ENCODE measurements at regions not wholly inside any gene's neighbourhood (a gene's known extent, or its start where the extent isn't known, plus 50 kb on each side); places are given as distances from the start of the nearest gene placed in this dataset.
"Not testable (repeated sequence)": the region's sequence is repeated elsewhere in the genome, so short reads cannot be mapped to it uniquely, and the experiment has no call there.

- H3K27me3 ChIP-seq (ENCODE audit: insufficient read depth, low read depth) = no peaks in the 10 kb centered on the region
- H4K20me1 ChIP-seq (ENCODE audit: insufficient read depth) = no peaks in the 10 kb centered on the region; the same call in 1 of the 2 replicates
- H3K36me3 ChIP-seq (ENCODE audit: low read depth) = no peaks in the 10 kb centered on the region
- ChIA-PET CTCF (no interaction called here), POLR2A (ENCODE audit: unreplicated experiment) (no interaction called here)
- no peak overlapping the region for H3K4me2 ChIP-seq
- no peaks in the 10 kb centered on the region for H3F3A ChIP-seq (ENCODE audit: insufficient read depth, low read depth)
- H3K27ac ChIP-seq = no peak overlapping the region
- no peak overlapping the region for H2AFZ ChIP-seq
- no peak overlapping the region for H3K4me3 ChIP-seq
- H3K9me3 ChIP-seq (ENCODE audit: insufficient read depth, low read depth) = no peaks in the 10 kb centered on the region
- H3K79me2 ChIP-seq (ENCODE audit: low read depth) = no peaks in the 10 kb centered on the region
- H3K9me2 ChIP-seq (ENCODE audit: insufficient read depth) = no peaks in the 10 kb centered on the region
- no peaks in the 10 kb centered on the region for H3K4me1 ChIP-seq (replicated peaks; ENCODE audit: insufficient read depth)
- no peak for TF ChIP-seq EZH2 (IDR thresholded peaks at IDR 0.05; ENCODE audit: low read depth)
- TF ChIP-seq CTCF (conservative IDR thresholded peaks at IDR 0.05) = no peak
- BruUV-seq (replicated peaks) = no TSS peak
- intact Hi-C loops (cut with micrococcal nuclease; ENCODE audit: unreplicated experiment) = no loop called here
- no peak for DNase-seq
Measured at GRCh38 chr9:102398205-102398604, 596.9 kb upstream of the CYLC2 start.

GRCh38 chr9:102385620-102386019 is 609.5 kb upstream of the CYLC2 start:
- CTCF ChIA-PET; BruUV-seq (replicated peaks): not testable (repeated sequence)

DNA sequence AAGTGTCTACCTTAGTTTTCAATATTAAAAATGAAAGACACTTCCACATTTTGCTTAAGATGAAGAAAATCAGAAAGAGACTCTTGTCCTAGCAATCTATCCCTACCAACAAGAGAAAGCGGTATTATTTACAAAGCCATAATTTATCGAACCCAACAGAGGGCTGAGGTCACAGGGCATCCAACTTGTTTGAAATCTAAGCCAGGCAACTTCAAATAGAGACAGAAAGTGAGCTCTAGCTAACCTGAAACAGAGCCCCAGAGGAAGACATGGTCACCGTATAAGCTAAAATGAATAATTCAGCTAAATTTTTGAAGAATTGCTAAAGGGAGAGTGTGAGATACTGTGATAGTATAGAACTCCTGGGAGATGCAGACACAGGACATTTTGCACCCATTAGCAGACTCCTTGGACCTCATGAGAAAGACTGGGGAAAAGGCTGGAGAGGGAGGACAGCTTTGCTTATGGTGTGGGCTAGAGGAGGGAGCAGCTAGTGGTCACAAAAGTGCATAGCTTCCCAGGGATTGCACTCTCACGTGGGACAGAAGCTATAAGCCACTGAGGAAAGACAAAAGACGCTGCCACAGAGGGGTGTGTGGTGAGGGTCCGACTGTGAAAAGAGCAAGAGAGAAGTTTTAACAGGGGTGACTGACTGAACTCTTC is 624.2 kb upstream of the GRIN3A start:
- no peak for DNase-seq
- Histone ChIP-seq H4K20me1 (ENCODE audit: insufficient read depth) (no peaks in the 10 kb centered on the region; the same call in 1 of the 2 replicates), H3K9me2 (ENCODE audit: insufficient read depth) (no peaks in the 10 kb centered on the region), H2AFZ (no peak overlapping the region), H3K4me2 (no peak overlapping the region), H3K27me3 (ENCODE audit: insufficient read depth, low read depth) (no peaks in the 10 kb centered on the region), H3F3A (ENCODE audit: insufficient read depth, low read depth) (no peaks in the 10 kb centered on the region), H3K27ac (no peak overlapping the region), H3K36me3 (ENCODE audit: low read depth) (no peaks in the 10 kb centered on the region), H3K9me3 (ENCODE audit: insufficient read depth, low read depth) (no peaks in the 10 kb centered on the region), H3K79me2 (ENCODE audit: low read depth) (no peaks in the 10 kb centered on the region), H3K4me1 (replicated peaks; ENCODE audit: insufficient read depth) (no peaks in the 10 kb centered on the region), H3K4me3 (no peak overlapping the region)
- intact Hi-C loops (cut with micrococcal nuclease; ENCODE audit: unreplicated experiment) = no loop called here
- TF ChIP-seq CTCF (conservative IDR thresholded peaks at IDR 0.05) (no peak), EZH2 (IDR thresholded peaks at IDR 0.05; ENCODE audit: low read depth) (no peak)
- BruUV-seq (replicated peaks) = no TSS peak
- ChIA-PET POLR2A (ENCODE audit: unreplicated experiment) (no interaction called here), CTCF (no interaction called here)

More at GRCh38 chr9:102385620-102386019, 609.5 kb upstream of the CYLC2 start:
- POLR2A ChIA-PET (ENCODE audit: unreplicated experiment); H3K4me1 ChIP-seq (replicated peaks; ENCODE audit: insufficient read depth); H3F3A ChIP-seq (ENCODE audit: insufficient read depth, low read depth); H3K36me3 ChIP-seq (ENCODE audit: low read depth); H3K79me2 ChIP-seq (ENCODE audit: low read depth); H3K4me3 ChIP-seq; H3K27me3 ChIP-seq (ENCODE audit: insufficient read depth, low read depth); DNase-seq; H2AFZ ChIP-seq; H3K9me2 ChIP-seq (ENCODE audit: insufficient read depth); H3K9me3 ChIP-seq (ENCODE audit: insufficient read depth, low read depth); H3K4me2 ChIP-seq; H3K27ac ChIP-seq; intact Hi-C loops (cut with micrococcal nuclease; ENCODE audit: unreplicated experiment); H4K20me1 ChIP-seq (ENCODE audit: insufficient read depth): not testable (repeated sequence)

GRCh38 chr9:102360846-102361245 is 622.4 kb upstream of the GRIN3A start:
- Histone ChIP-seq H3K79me2 (ENCODE audit: low read depth) (no peaks in the 10 kb centered on the region), H3K4me1 (replicated peaks; ENCODE audit: insufficient read depth) (no peaks in the 10 kb centered on the region), H3K27ac (no peak overlapping the region), H3F3A (ENCODE audit: insufficient read depth, low read depth) (no peaks in the 10 kb centered on the region), H3K4me2 (no peak overlapping the region), H3K36me3 (ENCODE audit: low read depth) (no peaks in the 10 kb centered on the region), H3K27me3 (ENCODE audit: insufficient read depth, low read depth) (no peaks in the 10 kb centered on the region), H3K9me3 (ENCODE audit: insufficient read depth, low read depth) (no peaks in the 10 kb centered on the region), H3K9me2 (ENCODE audit: insufficient read depth) (no peaks in the 10 kb centered on the region), H3K4me3 (no peak overlapping the region), H4K20me1 (ENCODE audit: insufficient read depth) (no peaks in the 10 kb centered on the region; the same call in 1 of the 2 replicates), H2AFZ (no peak overlapping the region)
- ChIA-PET POLR2A (ENCODE audit: unreplicated experiment) (no interaction called here), CTCF (no interaction called here)
- intact Hi-C loops (cut with micrococcal nuclease; ENCODE audit: unreplicated experiment) = no loop called here
- no TSS peak for BruUV-seq (replicated peaks)
- DNase-seq = no peak
- TF ChIP-seq EZH2 (IDR thresholded peaks at IDR 0.05; ENCODE audit: low read depth) (no peak), CTCF (conservative IDR thresholded peaks at IDR 0.05) (no peak)
